Mammary epithelial cell (primary cell): ENCODE measurements at regions not wholly inside any gene's neighbourhood (a gene's known extent, or its start where the extent isn't known, plus 50 kb on each side); places are given as distances from the start of the nearest gene placed in this dataset.

Experiments used
- CTCF ChIP-seq, 2 donors: IDR thresholded peaks in 1 of 2; conservative IDR thresholded peaks in 1 of 2; 2 replicates each; pipeline ENCODE4 v1.5.1; 2011 to 2012; ENCODE audit warnings: inconsistent platforms in 2 of 2, low read length in 2 of 2, mild to moderate bottlenecking in 2 of 2, control low read depth in 1 of 2, low read depth in 1 of 2; ENCODE audit not compliant: insufficient read depth in 1 of 2; ENCODE audit errors: extremely low read depth in 1 of 2
- EZH2 ChIP-seq: IDR thresholded peaks from 2 replicates; pipeline ENCODE4 v1.6.1; 2012; ENCODE audit warnings: low read length, inconsistent platforms, borderline replicate concordance

- no peak for TF ChIP-seq CTCF (conservative IDR thresholded peaks at IDR 0.05 in 1 of 2, IDR thresholded peaks at IDR 0.05 in 1 of 2; ENCODE audit: extremely low read depth in 1 of 2, insufficient read depth in 1 of 2, low read depth in 1 of 2, low read length in 2 of 2)
- no peak for TF ChIP-seq EZH2
These were observed 427.8 kb downstream of the ZNF608 start for GRCh38 chr5:124318661-124319060.
